OCI-LY3 (cell line): ENCODE measurements at regions not wholly inside any gene's neighbourhood (a gene's known extent, or its start where the extent isn't known, plus 50 kb on each side); places are given as distances from the start of the nearest gene placed in this dataset.

Source experiments
- H2AFZ ChIP-seq: fragments of 200-600, 300-600 bp; shearing (Covaris generic); 2 replicates; pipeline ENCODE4 v1.6.0; 2014; ENCODE audit warnings: antibody characterized with exemption, low read depth, low read length
- H3K27ac ChIP-seq: fragments of 200-600, 300-600 bp; sonication (generic); 2 replicates; pipeline ENCODE4 v1.5.1; 2014; ENCODE audit warnings: mild to moderate bottlenecking, low read length, moderate library complexity, mixed read lengths
- H3K27me3 ChIP-seq: fragments of 200-600, 300-600 bp; sonication (generic); 2 replicates; pipeline ENCODE4 v1.6.1; 2014; ENCODE audit warnings: low read depth, low read length, mixed read lengths
- H3K36me3 ChIP-seq: fragments of 200-600, 300-600 bp; sonication (generic); replicated peaks from 2 replicates; pipeline ENCODE3; 2014; ENCODE audit warnings: low read depth, low read length, mixed read lengths
- H3K4me1 ChIP-seq: fragments of 300-600, 200-600 bp; sonication (generic); 2 replicates; pipeline ENCODE4 v1.6.1; 2014; ENCODE audit warnings: low read length, mixed read lengths
- H3K4me2 ChIP-seq: fragments of 200-600, 300-600 bp; sonication (generic); 2 replicates; pipeline ENCODE4 v1.6.1; 2014; ENCODE audit warnings: low read length, mixed read lengths
- H3K4me3 ChIP-seq: fragments of 300-600, 200-600 bp; sonication (generic); 2 replicates; pipeline ENCODE4 v1.5.1; 2014; ENCODE audit warnings: antibody characterized with exemption, mild to moderate bottlenecking, low read length, moderate library complexity
- H3K79me2 ChIP-seq: fragments of 300-600, 200-600 bp; shearing (Covaris generic); 2 replicates; pipeline ENCODE4 v1.6.1; 2014; ENCODE audit warnings: mild to moderate bottlenecking, low read length, mixed read lengths
- H3K9ac ChIP-seq: fragments of 300-600, 200-600 bp; shearing (Covaris generic); 2 replicates; pipeline ENCODE4 v1.6.0; 2014; ENCODE audit warnings: mild to moderate bottlenecking, low read length, moderate library complexity
- H3K9me3 ChIP-seq: fragments of 200-600, 300-600 bp; shearing (Covaris generic); 2 replicates; pipeline ENCODE4 v1.6.1; 2014; ENCODE audit warnings: low read length, mixed read lengths; ENCODE audit not compliant: insufficient read depth
- H4K20me1 ChIP-seq: fragments of 200-600, 300-600 bp; sonication (generic); 2 replicates; pipeline ENCODE4 v1.6.1; 2016; ENCODE audit warnings: low read length, mixed read lengths; ENCODE audit not compliant: insufficient read depth
- EZH2phosphoT487 ChIP-seq: fragments of 200-600 bp; shearing (Covaris generic); IDR thresholded peaks from 2 replicates; pipeline ENCODE4 v1.6.1; 2018; ENCODE audit warnings: antibody characterized with exemption, mixed run types, low read depth
- TF ChIP-seq, protein P1 (sequence below): fragments of 200-600, 300-600 bp; sonication (generic); IDR thresholded peaks from 2 replicates; pipeline ENCODE4 v1.5.1; 2014; ENCODE audit warnings: antibody characterized with exemption, low read length, low read depth

DNA sequence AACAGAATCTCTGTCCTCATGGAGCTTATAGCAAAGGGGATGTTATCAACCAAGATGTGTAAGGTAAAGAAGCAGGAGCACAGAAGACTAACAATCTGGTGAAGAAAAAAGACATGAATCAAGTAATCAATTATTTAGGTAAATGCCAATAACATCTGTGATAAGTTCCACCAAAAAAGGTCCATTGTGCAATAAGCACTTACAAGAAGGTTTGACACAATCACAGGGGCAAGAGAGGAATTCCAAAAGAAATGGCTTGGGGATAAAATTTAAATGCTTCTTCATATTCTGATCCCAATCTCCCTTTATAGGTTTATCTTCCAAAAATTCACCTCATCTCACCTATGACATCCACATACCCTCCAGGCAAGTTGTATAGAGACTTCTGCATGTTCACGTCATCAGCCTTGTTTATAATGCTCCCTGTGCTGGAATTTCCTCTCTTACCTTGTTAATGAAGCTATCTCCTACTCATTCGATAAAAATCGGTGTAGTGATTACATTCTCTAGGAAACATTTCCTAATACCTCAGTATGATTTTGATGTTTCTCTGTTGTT is 53.6 kb upstream of the DPT start:
- Histone ChIP-seq H3K4me2 (no peak overlapping the region), H3K27ac (no peak overlapping the region), H3K4me3 (no peak overlapping the region), H3K27me3 (peaks cover 11% of the 10 kb centered on the region; the same call in 1 of the 2 replicates), H4K20me1 (no peaks in the 10 kb centered on the region), H3K9me3 (no peaks in the 10 kb centered on the region), H3K79me2 (no peaks in the 10 kb centered on the region), H3K4me1 (no peaks in the 10 kb centered on the region), H2AFZ (no peak overlapping the region), H3K9ac (no peak overlapping the region), H3K36me3 (no peaks in the 10 kb centered on the region)
- no peak for TF ChIP-seq EZH2phosphoT487
- TF ChIP-seq, protein P1, sequence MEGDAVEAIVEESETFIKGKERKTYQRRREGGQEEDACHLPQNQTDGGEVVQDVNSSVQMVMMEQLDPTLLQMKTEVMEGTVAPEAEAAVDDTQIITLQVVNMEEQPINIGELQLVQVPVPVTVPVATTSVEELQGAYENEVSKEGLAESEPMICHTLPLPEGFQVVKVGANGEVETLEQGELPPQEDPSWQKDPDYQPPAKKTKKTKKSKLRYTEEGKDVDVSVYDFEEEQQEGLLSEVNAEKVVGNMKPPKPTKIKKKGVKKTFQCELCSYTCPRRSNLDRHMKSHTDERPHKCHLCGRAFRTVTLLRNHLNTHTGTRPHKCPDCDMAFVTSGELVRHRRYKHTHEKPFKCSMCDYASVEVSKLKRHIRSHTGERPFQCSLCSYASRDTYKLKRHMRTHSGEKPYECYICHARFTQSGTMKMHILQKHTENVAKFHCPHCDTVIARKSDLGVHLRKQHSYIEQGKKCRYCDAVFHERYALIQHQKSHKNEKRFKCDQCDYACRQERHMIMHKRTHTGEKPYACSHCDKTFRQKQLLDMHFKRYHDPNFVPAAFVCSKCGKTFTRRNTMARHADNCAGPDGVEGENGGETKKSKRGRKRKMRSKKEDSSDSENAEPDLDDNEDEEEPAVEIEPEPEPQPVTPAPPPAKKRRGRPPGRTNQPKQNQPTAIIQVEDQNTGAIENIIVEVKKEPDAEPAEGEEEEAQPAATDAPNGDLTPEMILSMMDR: no peak

DNA sequence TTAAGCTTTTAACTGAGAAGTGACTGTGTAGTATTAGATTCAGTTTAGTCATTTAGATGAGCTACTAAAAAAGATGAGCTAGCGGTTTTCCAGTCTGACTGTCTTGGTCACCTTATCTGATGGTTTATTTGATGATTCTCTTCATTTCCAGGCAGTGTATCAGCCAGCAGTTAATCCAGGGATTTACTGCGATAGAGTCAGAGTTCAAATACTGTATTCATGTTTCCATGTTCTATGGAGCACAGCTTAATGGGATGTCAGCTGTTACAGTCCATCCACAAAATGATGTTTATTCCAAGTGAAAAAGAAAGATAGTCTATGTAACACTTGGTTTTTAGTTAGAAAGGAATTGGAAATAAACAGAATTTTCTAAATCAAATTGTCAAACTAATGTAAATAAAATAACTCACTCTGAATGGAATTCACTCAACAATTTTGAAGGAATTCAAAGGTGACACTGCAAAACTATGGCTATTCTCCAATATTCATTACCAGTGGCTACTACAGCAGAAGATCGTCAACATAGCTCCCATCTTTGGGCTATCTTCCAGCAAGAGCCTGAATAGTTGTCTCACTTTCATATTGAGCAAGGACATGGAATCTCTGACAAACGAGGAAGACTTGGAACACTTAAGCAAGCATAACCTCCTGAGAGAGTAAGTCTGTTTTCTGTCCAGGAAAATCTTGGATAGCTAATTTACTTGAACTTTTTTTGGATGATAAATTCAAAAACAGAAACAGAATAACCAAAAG is 54.6 kb upstream of the DPT start:
- H3K79me2 ChIP-seq: no peaks in the 10 kb centered on the region
- no peak overlapping the region for H2AFZ ChIP-seq
- no peaks in the 10 kb centered on the region for H3K4me1 ChIP-seq
- H3K9ac ChIP-seq: no peak overlapping the region
- no peak overlapping the region for H3K27ac ChIP-seq
- no peak overlapping the region for H3K4me2 ChIP-seq
- H3K4me3 ChIP-seq: no peak overlapping the region
- H3K27me3 ChIP-seq: peaks cover 11% of the 10 kb centered on the region; the same call in 1 of the 2 replicates
- no peaks in the 10 kb centered on the region for H3K9me3 ChIP-seq
- no peaks in the 10 kb centered on the region for H4K20me1 ChIP-seq
- no peaks in the 10 kb centered on the region for H3K36me3 ChIP-seq
- TF ChIP-seq, protein P1: no peak
- TF ChIP-seq EZH2phosphoT487: no peak

DNA sequence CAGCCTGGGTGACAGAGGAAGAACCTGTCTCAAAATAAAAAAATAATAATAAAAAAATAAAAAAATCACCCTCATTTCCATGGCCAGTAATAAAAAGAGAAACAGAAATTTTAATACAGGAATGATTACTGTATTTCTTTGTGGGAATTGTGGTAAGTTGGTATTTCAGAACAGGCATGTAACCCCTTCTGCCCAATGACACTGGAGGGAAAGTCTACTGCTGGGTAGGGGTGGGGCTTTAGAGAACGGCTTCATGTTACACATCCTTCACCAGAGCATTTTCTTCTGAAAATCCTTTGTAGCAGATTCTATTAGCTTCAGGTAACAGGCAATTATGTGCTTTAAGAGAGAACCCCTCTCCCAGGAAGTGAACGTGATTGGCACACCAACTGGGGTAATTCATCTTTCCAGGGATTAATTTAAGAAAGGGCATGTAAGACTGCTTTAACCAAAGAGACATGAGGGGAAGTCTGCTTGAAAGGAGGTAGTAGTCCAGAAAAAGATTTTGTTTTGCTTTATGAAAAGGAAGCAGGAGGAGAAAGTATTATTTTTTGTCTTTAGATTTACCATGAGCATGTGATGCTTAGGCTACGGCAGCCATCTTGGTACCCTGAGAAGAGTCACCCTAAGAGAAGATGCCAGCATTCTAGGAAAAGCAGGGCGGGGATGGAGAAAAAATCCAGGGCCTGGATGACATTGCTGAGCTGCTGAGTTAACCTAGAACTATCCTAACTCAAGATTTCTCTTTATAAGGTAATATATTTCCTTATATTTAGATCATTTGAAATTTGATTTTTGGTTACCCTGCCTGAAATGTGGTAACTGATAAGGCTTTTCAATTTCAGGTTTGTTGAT is 57.7 kb upstream of the DPT start:
- TF ChIP-seq EZH2phosphoT487: no peak
- TF ChIP-seq, protein P1: no peak
- no peak overlapping the region for H3K27ac ChIP-seq
- no peaks in the 10 kb centered on the region for H3K79me2 ChIP-seq
- no peak overlapping the region for H3K4me3 ChIP-seq
- H2AFZ ChIP-seq: no peak overlapping the region; the same call in 1 of the 2 replicates
- H3K27me3 ChIP-seq: no peaks in the 10 kb centered on the region
- no peaks in the 10 kb centered on the region for H3K4me1 ChIP-seq
- no peaks in the 10 kb centered on the region for H4K20me1 ChIP-seq
- H3K9me3 ChIP-seq: no peaks in the 10 kb centered on the region
- no peaks in the 10 kb centered on the region for H3K36me3 ChIP-seq
- H3K4me2 ChIP-seq: no peak overlapping the region
- H3K9ac ChIP-seq: no peak overlapping the region

DNA sequence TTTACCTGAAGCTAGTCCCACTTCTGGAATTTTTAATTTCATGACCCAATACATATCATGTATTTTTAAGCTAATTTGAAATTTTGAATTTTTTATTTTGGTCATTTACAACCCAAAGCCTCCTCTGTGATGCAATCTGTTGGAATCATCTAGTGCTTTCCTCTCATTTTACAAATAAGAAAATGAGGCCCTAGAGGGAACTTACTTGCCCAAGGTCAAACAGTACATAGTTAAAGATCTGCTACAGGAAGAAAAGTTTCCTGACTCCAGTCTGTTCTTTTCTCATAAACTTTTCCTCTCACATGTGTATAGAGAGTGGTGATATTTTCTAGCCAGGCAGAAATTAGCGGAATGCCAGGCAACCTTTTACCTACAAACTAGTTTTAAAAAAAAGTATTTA is 59.3 kb upstream of the DPT start:
- no peak overlapping the region for H3K27ac ChIP-seq
- no peaks in the 10 kb centered on the region for H3K9me3 ChIP-seq
- no peaks in the 10 kb centered on the region for H3K27me3 ChIP-seq
- TF ChIP-seq EZH2phosphoT487: no peak
- H3K9ac ChIP-seq: no peak overlapping the region
- no peaks in the 10 kb centered on the region for H3K79me2 ChIP-seq
- H2AFZ ChIP-seq: no peak overlapping the region
- H4K20me1 ChIP-seq: no peaks in the 10 kb centered on the region
- H3K36me3 ChIP-seq: no peaks in the 10 kb centered on the region
- H3K4me3 ChIP-seq: no peak overlapping the region
- no peak overlapping the region for H3K4me2 ChIP-seq
- H3K4me1 ChIP-seq: no peaks in the 10 kb centered on the region
